HG02759 (cell line): ENCODE measurements at regions not wholly inside any gene's neighbourhood (a gene's known extent, or its start where the extent isn't known, plus 50 kb on each side); places are given as distances from the start of the nearest gene placed in this dataset.

Source experiments
- ATAC-seq: cut with Tn5 transposase; IDR thresholded peaks from one replicate; pipeline ENCODE4 v1.9.1; 2021; ENCODE audit warnings: mild to moderate bottlenecking, moderate library complexity; ENCODE audit not compliant: unreplicated experiment

- ATAC-seq = no peak
These were observed 94.8 kb upstream of the SPATA31C2 start for GRCh38 chr9:88233091-88233490.

GRCh38 chr9:88230612-88231011, 92.3 kb upstream of the SPATA31C2 start:
- no peak for ATAC-seq

GRCh38 chr9:88229434-88229833, 91.2 kb upstream of the SPATA31C2 start:
- ATAC-seq = no peak

- no peak for ATAC-seq
These were observed 86.7 kb upstream of the SPATA31C2 start for GRCh38 chr9:88224938-88225337.

- no peak for ATAC-seq
These were observed 82.8 kb upstream of the SPATA31C2 start for GRCh38 chr9:88221105-88221504.

GRCh38 chr9:88220652-88221051, 82.4 kb upstream of the SPATA31C2 start:
- no peak for ATAC-seq

- ATAC-seq = no peak
These were observed 81.3 kb upstream of the SPATA31C2 start for GRCh38 chr9:88219601-88220000.

- no peak for ATAC-seq
These were observed 80.5 kb upstream of the SPATA31C2 start for GRCh38 chr9:88218726-88219125.

- no peak for ATAC-seq
These were observed 78.1 kb upstream of the SPATA31C2 start for GRCh38 chr9:88216126-88216995.

GRCh38 chr9:88215196-88216125, 77.2 kb upstream of the SPATA31C2 start:
- ATAC-seq = no peak

GRCh38 chr9:88202321-88202720, 64.0 kb upstream of the SPATA31C2 start:
- ATAC-seq = no peak

GRCh38 chr9:88198341-88198807, 60.1 kb upstream of the SPATA31C2 start:
- ATAC-seq = no peak

GRCh38 chr9:88197781-88198340, 59.6 kb upstream of the SPATA31C2 start:
- no peak for ATAC-seq

GRCh38 chr9:88197016-88197415, 58.7 kb upstream of the SPATA31C2 start:
- ATAC-seq = no peak

- no peak for ATAC-seq
These were observed 58.0 kb upstream of the SPATA31C2 start for GRCh38 chr9:88196142-88196790.

GRCh38 chr9:88193766-88194165, 55.5 kb upstream of the SPATA31C2 start:
- ATAC-seq = no peak

GRCh38 chr9:88191456-88191855, 53.2 kb upstream of the SPATA31C2 start:
- no peak for ATAC-seq

- ATAC-seq = no peak
These were observed 51.1 kb upstream of the SPATA31C2 start for GRCh38 chr9:88189371-88189770.
